ENCODE measurements at regions not wholly inside any gene's neighbourhood (a gene's known extent, or its start where the extent isn't known, plus 50 kb on each side); places are given as distances from the start of the nearest gene placed in this dataset.

DNA sequence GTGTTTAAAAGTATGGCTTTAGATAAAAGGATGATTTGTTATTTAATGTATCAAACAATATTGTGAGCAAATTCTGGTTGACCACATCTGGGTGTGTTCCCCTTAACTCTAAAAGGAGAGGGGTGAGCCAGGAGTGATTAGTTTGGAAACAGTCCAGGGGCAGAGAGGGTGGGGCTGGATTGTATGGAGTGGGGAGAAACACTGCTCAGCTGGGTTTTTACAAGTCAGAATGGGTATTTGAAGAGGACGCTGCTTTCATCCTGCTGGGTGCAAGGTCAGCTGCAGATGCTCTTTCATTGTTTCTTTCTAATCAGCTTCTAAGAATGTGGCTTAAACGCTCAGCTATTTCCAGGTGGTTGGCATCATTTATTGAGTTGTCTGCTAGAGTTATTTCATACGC lies 82.8 kb upstream of the LIMCH1 start:
- intact Hi-C loops (cut with DNase I) = no loop called here
- peaks cover 0 to 35% (median 4%) of the 10 kb centered on the region in 3 donors for H3K4me1 ChIP-seq

DNA sequence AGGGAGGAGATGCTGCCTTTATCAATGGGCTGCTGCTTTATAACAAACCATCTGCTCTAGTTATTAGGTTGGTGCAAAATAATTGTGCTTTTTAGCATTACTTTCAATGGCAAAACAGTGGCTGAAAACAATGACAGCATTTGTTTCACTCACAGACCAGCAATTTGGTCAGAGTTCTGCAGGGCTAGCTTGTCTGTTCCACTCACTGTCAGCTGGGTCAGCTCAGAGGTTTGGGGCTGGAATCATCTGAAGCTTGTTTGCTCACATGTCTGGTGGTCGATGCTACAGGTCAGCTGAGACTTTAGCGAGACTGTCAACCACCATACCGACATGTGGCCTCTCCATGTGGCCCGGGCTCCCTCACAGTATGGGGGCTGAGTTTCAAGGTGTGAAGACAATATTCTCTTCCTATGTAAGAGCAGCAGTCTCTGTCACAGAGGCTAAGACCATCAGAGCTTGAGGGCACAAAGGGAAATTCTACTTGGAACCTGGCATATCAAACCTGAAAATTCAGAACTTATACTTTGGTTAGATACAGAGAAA lies 81.3 kb upstream of the LIMCH1 start:
- intact Hi-C loops (cut with DNase I) = no loop called here
- Histone ChIP-seq H3K4me1 (peaks cover 0 to 35% (median 4%) of the 10 kb centered on the region in 3 donors), H3K27me3 (no peaks in the 10 kb centered on the region), H3K9me3 (no peaks in the 10 kb centered on the region), H3K4me3 (no peak overlapping the region), H3K27ac (no peak overlapping the region), H3K36me3 (no peaks in the 10 kb centered on the region)
- TF ChIP-seq, protein P1, sequence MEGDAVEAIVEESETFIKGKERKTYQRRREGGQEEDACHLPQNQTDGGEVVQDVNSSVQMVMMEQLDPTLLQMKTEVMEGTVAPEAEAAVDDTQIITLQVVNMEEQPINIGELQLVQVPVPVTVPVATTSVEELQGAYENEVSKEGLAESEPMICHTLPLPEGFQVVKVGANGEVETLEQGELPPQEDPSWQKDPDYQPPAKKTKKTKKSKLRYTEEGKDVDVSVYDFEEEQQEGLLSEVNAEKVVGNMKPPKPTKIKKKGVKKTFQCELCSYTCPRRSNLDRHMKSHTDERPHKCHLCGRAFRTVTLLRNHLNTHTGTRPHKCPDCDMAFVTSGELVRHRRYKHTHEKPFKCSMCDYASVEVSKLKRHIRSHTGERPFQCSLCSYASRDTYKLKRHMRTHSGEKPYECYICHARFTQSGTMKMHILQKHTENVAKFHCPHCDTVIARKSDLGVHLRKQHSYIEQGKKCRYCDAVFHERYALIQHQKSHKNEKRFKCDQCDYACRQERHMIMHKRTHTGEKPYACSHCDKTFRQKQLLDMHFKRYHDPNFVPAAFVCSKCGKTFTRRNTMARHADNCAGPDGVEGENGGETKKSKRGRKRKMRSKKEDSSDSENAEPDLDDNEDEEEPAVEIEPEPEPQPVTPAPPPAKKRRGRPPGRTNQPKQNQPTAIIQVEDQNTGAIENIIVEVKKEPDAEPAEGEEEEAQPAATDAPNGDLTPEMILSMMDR (IDR thresholded peaks at IDR 0.05) = no peak
- TF ChIP-seq POLR2A (IDR thresholded peaks at IDR 0.05) = no peak
- 59 to 68% methylated on average over 3 to 4 of the region's 4 CpGs for WGBS, 2 donors
- no peak for DNase-seq

More for the DNA sequence above, 82.8 kb upstream of the LIMCH1 start:
- Histone ChIP-seq H3K4me3 (no peak overlapping the region), H3K36me3 (no peaks in the 10 kb centered on the region), H3K27ac (peak overlapping the region in 1 of 4 donors; percentile 23), H3K9me3 (no peaks in the 10 kb centered on the region), H3K27me3 (no peaks in the 10 kb centered on the region)
- DNase-seq = no peak
- TF ChIP-seq, protein P1 (IDR thresholded peaks at IDR 0.05) = no peak
- no peak for TF ChIP-seq POLR2A (IDR thresholded peaks at IDR 0.05)
- WGBS, 2 donors = 30 to 43% methylated on average over 3 of the region's 3 CpGs

DNA sequence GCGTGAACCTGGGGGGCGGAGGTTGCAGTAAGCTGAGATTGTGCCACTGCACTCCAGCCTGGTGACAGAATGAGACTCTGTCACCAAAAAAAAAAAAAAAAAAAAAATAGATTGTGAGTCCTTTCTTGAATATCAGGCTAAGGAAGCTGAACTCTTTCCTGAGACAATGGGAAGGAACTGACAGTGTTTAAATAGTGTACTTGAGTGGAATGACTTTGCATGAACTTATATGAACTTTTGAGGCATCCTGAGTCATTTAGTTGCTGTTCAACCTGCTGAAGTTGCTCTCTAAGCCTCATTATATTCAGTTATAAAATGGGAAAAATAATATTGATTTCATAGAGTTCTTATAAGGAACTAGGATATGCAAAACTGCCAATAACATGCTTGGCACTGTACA lies 79.3 kb upstream of the LIMCH1 start:
- Histone ChIP-seq H3K4me1 (peaks cover 0 to 35% (median 4%) of the 10 kb centered on the region in 3 donors), H3K27ac (peak overlapping the region in 2 of 4 donors; percentile 27 to 30), H3K9me3 (no peaks in the 10 kb centered on the region), H3K36me3 (no peaks in the 10 kb centered on the region), H3K27me3 (no peaks in the 10 kb centered on the region), H3K4me3 (no peak overlapping the region)
- TF ChIP-seq, protein P1 (IDR thresholded peaks at IDR 0.05) = no peak
- no peak for TF ChIP-seq POLR2A (IDR thresholded peaks at IDR 0.05)
- no peak for DNase-seq
- 78 to 79% methylated on average over 2 of the region's 2 CpGs for WGBS, 2 donors
- intact Hi-C loops (cut with DNase I) = no loop called here

DNA sequence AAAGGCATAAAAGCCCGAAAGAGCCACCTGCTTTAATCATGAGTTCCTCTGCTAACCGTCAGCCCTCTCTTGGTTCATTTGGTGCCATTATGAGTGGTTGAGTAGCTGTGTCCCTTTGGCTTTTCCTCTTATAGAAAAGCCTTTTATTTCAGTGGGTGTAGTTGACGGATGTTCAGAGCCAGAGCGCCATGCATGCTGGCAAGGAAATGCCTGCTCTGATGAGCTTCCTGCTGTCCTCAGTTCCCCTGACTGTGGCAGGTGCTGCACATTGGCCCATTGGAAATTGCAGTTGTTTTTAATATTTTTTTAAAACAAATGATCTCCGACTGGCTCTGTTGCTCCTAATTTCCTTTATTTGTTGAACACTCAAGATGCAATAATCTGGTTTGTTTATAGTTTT lies 77.3 kb upstream of the LIMCH1 start:
- intact Hi-C loops (cut with DNase I) = no loop called here
- Histone ChIP-seq H3K4me3 (no peak overlapping the region), H3K27me3 (no peaks in the 10 kb centered on the region), H3K27ac (no peak overlapping the region), H3K9me3 (no peaks in the 10 kb centered on the region), H3K4me1 (peaks cover 0 to 25% (median 0%) of the 10 kb centered on the region in 3 donors), H3K36me3 (no peaks in the 10 kb centered on the region)
- no peak for DNase-seq
- TF ChIP-seq POLR2A (IDR thresholded peaks at IDR 0.05) = no peak
- TF ChIP-seq, protein P1 (IDR thresholded peaks at IDR 0.05) = no peak
- 67 to 87% methylated on average over 5 of the region's 5 CpGs for WGBS, 2 donors

DNA sequence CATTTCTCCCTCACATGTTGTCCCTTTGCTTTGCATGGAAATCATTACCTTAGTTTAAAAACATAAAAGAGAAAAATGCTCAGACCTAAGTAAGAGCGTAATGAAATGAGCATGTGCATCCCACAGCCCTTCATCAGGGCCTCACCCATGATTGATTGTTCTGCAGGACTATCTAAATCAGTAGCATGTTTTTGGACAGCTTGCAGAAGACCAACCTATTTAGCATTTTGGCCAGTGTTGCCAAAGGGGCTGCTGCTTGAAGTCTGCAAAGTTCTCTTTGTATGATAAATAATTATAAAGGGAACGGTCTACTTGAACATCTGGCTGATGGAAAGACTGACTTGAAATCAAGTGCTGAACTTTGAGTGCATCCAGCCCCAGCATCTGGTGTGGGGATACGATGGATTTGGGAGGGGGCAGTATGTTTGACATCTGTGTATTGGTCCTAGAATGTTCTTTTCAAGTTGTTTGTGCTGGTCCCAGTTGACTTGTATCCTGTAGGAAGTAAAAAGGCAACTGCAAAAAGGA lies 76.1 kb upstream of the LIMCH1 start:
- WGBS, 2 donors = 48 to 59% methylated on average over 3 of the region's 3 CpGs
- Histone ChIP-seq H3K27me3 (no peaks in the 10 kb centered on the region), H3K36me3 (no peaks in the 10 kb centered on the region), H3K4me1 (peaks cover 0 to 25% (median 0%) of the 10 kb centered on the region in 3 donors), H3K4me3 (no peak overlapping the region), H3K9me3 (no peaks in the 10 kb centered on the region), H3K27ac (no peak overlapping the region)
- TF ChIP-seq POLR2A (IDR thresholded peaks at IDR 0.05) = no peak
- TF ChIP-seq, protein P1 (IDR thresholded peaks at IDR 0.05) = no peak
- no peak for DNase-seq
- intact Hi-C loops (cut with DNase I) = no loop called here

Data from esophagus squamous epithelium (tissue), 5 donors.